ENCODE measurements at regions not wholly inside any gene's neighbourhood (a gene's known extent, or its start where the extent isn't known, plus 50 kb on each side); places are given as distances from the start of the nearest gene placed in this dataset.

DNA sequence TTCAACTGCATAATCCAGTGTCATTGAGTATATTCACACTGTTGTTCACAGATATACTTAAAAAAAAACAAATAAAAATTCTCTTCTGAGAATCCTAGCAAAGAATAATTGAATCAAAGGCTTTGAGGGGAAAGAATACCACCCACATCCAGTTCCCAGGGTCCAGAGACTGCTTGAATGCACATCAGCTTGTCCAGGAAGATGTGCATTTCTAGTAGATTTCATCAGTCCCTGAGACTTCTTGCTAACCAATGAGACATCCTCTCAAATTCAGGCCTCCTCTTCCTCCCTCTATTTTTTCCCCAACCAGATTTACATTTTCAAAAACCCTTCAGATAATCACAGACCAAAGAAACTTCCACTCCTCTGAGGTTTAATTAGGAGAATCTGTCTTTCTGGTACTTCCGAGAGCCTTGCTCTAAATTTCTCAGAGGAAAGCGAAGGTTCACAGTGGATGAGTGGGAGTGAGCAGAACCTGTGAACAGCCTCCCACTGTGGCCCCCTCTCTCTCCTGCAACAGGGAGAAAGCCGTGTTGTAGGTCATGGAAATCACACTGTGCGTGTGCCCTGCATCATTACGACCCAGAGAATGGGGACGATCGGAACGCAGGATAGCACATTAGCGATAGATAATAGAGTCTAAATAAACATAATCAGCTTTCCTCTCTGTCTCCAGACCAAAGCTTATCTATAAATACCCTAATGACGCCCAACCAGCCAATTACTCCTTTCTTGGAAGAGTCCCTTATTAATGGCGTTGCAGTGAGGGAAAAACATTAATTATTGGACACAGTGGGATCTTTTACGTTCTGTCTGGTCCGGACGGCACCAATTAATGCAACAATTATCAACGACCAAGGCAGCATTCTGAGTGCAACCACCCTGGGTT is 212.5 kb downstream of the EMX2 start:
- Histone ChIP-seq H3K4me3 (ENCODE audit: low read depth, low read length) (no peak overlapping the region), H3K9me3 (ENCODE audit: control insufficient read depth, insufficient read depth, low read depth, low read length) (no peaks in the 10 kb centered on the region), H3K4me1 (ENCODE audit: control insufficient read depth, insufficient read depth, low read length) (no peaks in the 10 kb centered on the region), H3K27ac (ENCODE audit: extremely low read depth, low read depth, low read length) (no peak overlapping the region), H3K36me3 (ENCODE audit: control insufficient read depth in 2 of 2, insufficient read depth in 1 of 2, low read length in 2 of 2) (no peaks in the 10 kb centered on the region)
- POLR2A ChIA-PET = no interaction called here
- TF ChIP-seq, protein P1, sequence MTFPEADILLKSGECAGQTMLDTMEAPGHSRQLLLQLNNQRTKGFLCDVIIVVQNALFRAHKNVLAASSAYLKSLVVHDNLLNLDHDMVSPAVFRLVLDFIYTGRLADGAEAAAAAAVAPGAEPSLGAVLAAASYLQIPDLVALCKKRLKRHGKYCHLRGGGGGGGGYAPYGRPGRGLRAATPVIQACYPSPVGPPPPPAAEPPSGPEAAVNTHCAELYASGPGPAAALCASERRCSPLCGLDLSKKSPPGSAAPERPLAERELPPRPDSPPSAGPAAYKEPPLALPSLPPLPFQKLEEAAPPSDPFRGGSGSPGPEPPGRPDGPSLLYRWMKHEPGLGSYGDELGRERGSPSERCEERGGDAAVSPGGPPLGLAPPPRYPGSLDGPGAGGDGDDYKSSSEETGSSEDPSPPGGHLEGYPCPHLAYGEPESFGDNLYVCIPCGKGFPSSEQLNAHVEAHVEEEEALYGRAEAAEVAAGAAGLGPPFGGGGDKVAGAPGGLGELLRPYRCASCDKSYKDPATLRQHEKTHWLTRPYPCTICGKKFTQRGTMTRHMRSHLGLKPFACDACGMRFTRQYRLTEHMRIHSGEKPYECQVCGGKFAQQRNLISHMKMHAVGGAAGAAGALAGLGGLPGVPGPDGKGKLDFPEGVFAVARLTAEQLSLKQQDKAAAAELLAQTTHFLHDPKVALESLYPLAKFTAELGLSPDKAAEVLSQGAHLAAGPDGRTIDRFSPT (tag by site-specific recombination; IDR thresholded peaks at IDR 0.05) = no peak
- TF ChIP-seq ZFHX2 (tag by site-specific recombination; conservative IDR thresholded peaks at IDR 0.05) (peak; percentile 37), ZNF629 (tag by site-specific recombination; IDR thresholded peaks at IDR 0.05) (no peak), ZNF423 (tag by site-specific recombination; IDR thresholded peaks at IDR 0.05) (no peak), ZBTB7A (tag by site-specific recombination; IDR thresholded peaks at IDR 0.05; ENCODE audit: low read depth) (no peak), ZBTB20 (tag by site-specific recombination; IDR thresholded peaks at IDR 0.05) (peak; percentile 59)
- CTCF ChIA-PET = no interaction called here

DNA sequence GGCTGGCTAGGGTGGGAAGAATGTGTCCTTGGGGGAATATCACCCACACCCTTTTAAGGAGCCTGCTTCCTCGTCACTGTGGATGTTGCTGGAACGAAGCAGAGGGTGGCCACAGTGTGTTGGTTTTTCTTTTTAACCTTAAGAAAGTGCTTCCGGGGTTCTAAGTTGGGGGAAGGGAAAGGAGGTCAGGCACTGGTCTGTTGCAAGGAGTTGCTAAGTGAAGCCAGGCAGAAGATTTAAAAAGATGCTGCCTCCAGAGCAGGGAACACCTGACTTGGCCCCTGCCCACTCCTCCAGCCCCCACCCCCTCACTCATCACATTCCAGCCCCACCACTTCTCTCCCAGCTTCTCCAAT is 213.1 kb downstream of the EMX2 start:
- CTCF ChIA-PET = no interaction called here
- TF ChIP-seq SETDB1 (IDR thresholded peaks at IDR 0.05; ENCODE audit: insufficient read length, low read length) = no peak
- no peak for TF ChIP-seq ZNF341 (tag by site-specific recombination; IDR thresholded peaks at IDR 0.05; ENCODE audit: low read depth)
- peak; percentile 52 for TF ChIP-seq ZFHX2 (tag by site-specific recombination; conservative IDR thresholded peaks at IDR 0.05)
- TF ChIP-seq, protein P2, sequence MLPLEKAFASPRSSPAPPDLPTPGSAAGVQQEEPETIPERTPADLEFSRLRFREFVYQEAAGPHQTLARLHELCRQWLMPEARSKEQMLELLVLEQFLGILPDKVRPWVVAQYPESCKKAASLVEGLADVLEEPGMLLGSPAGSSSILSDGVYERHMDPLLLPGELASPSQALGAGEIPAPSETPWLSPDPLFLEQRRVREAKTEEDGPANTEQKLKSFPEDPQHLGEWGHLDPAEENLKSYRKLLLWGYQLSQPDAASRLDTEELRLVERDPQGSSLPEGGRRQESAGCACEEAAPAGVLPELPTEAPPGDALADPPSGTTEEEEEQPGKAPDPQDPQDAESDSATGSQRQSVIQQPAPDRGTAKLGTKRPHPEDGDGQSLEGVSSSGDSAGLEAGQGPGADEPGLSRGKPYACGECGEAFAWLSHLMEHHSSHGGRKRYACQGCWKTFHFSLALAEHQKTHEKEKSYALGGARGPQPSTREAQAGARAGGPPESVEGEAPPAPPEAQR (tag by site-specific recombination; IDR thresholded peaks at IDR 0.05) = no peak
- no peak for TF ChIP-seq ZNF394 (tag by site-specific recombination; IDR thresholded peaks at IDR 0.05; ENCODE audit: borderline replicate concordance)
- Histone ChIP-seq H3K9me3 (ENCODE audit: control insufficient read depth, insufficient read depth, low read depth, low read length) (no peaks in the 10 kb centered on the region), H3K4me1 (ENCODE audit: control insufficient read depth, insufficient read depth, low read length) (no peaks in the 10 kb centered on the region), H3K36me3 (ENCODE audit: control insufficient read depth in 2 of 2, insufficient read depth in 1 of 2, low read length in 2 of 2) (no peaks in the 10 kb centered on the region), H3K27ac (ENCODE audit: extremely low read depth, low read depth, low read length) (no peak overlapping the region), H3K4me3 (ENCODE audit: low read depth, low read length) (no peak overlapping the region)
- POLR2A ChIA-PET = interaction anchor here (0.6 kb wide), 1 partner anchor 542 kb away, joined by 3 read pairs; no protein-coding TSS in a partner anchor

DNA sequence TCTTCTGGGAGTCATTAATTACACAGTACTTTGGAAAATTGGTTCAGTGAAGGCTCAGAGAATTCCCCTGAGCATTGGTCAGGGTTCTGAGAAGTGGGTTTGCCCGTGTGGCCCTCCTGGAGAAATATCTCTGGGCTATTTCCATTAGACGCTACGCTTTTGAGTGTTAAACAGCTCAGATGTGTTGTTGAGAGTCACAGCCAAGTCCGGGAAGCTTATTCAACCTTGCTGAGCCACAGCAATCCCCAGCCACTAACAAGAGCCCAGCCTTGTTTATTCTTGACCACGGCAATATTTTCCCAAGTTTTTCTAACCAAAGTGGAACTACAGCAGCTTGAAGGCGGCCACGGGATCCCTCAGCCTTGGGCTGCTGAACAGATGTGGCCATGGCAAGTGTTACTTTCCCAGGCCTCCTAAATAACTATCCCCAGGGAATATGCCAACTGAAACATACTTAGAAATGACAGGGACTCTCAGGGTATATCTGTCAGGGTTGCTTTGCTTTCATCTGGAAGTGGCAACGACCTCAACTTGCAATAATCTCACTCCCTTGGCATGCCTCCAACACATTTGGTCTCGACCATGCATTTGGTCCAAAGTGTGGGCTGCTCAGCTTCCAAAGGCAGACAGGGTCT is 214.7 kb downstream of the EMX2 start:
- H3K4me1 ChIP-seq (ENCODE audit: control insufficient read depth, insufficient read depth, low read length) = no peaks in the 10 kb centered on the region
- no peak overlapping the region for H3K27ac ChIP-seq (ENCODE audit: extremely low read depth, low read depth, low read length)
- TF ChIP-seq, protein P3, sequence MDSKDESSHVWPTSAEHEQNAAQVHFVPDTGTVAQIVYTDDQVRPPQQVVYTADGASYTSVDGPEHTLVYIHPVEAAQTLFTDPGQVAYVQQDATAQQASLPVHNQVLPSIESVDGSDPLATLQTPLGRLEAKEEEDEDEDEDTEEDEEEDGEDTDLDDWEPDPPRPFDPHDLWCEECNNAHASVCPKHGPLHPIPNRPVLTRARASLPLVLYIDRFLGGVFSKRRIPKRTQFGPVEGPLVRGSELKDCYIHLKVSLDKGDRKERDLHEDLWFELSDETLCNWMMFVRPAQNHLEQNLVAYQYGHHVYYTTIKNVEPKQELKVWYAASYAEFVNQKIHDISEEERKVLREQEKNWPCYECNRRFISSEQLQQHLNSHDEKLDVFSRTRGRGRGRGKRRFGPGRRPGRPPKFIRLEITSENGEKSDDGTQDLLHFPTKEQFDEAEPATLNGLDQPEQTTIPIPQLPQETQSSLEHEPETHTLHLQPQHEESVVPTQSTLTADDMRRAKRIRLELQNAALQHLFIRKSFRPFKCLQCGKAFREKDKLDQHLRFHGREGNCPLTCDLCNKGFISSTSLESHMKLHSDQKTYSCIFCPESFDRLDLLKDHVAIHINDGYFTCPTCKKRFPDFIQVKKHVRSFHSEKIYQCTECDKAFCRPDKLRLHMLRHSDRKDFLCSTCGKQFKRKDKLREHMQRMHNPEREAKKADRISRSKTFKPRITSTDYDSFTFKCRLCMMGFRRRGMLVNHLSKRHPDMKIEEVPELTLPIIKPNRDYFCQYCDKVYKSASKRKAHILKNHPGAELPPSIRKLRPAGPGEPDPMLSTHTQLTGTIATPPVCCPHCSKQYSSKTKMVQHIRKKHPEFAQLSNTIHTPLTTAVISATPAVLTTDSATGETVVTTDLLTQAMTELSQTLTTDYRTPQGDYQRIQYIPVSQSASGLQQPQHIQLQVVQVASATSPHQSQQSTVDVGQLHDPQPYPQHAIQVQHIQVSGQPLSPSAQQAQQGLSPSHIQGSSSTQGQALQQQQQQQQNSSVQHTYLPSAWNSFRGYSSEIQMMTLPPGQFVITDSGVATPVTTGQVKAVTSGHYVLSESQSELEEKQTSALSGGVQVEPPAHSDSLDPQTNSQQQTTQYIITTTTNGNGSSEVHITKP (tag by site-specific recombination; IDR thresholded peaks at IDR 0.05) = peak; percentile 80
- TF ChIP-seq ZNF792 (tag by site-specific recombination; IDR thresholded peaks at IDR 0.05) = no peak
- 0 out of 2 replicates have a peak, but pooled peaks have one; percentile 56 for TF ChIP-seq ZBTB48 (tag by site-specific recombination; IDR thresholded peaks at IDR 0.05)
- H3K36me3 ChIP-seq (ENCODE audit: control insufficient read depth in 2 of 2, insufficient read depth in 1 of 2, low read length in 2 of 2) = no peaks in the 10 kb centered on the region
- POLR2A ChIA-PET = interaction anchor here (0.6 kb wide), 1 partner anchor 267 kb away, joined by 3 read pairs; no protein-coding TSS in a partner anchor
- H3K4me3 ChIP-seq (ENCODE audit: low read depth, low read length) = no peak overlapping the region
- no peaks in the 10 kb centered on the region for H3K9me3 ChIP-seq (ENCODE audit: control insufficient read depth, insufficient read depth, low read depth, low read length)
- CTCF ChIA-PET = no interaction called here
